HG03135 (cell line): ENCODE measurements at regions not wholly inside any gene's neighbourhood (a gene's known extent, or its start where the extent isn't known, plus 50 kb on each side); places are given as distances from the start of the nearest gene placed in this dataset.
"Not testable (repeated sequence)": the region's sequence is repeated elsewhere in the genome, so short reads cannot be mapped to it uniquely, and the experiment has no call there.

Experiments
- ATAC-seq: cut with Tn5 transposase; IDR thresholded peaks from one replicate; pipeline ENCODE4 v1.9.1; 2021; ENCODE audit warnings: mild to moderate bottlenecking, moderate library complexity; ENCODE audit not compliant: unreplicated experiment

- ATAC-seq, result no peak
Measured at GRCh38 chr11:116066777-116067176, 562.6 kb upstream of the CADM1 start.

DNA sequence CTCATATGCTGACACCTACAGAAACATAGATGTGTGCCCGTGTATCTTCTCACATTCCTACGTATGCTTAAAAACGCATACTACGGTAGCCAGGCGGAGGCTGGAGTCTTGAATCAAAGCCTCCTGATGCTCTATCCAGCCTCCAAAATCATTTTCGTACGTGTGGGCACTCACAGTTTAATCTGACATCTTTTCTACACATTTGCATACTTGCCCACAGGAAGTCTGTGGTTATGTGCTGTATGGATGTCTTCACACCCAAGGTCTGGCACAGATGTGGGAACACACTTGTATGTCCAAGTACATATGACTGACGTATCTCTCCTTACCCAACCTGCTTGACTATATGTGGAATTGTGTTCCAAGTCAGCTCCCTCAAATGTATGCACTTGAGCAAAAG, 561.8 kb upstream of the CADM1 start:
- no peak for ATAC-seq

- ATAC-seq, result no peak
Measured at GRCh38 chr11:116065191-116065895, 561.1 kb upstream of the CADM1 start.

DNA sequence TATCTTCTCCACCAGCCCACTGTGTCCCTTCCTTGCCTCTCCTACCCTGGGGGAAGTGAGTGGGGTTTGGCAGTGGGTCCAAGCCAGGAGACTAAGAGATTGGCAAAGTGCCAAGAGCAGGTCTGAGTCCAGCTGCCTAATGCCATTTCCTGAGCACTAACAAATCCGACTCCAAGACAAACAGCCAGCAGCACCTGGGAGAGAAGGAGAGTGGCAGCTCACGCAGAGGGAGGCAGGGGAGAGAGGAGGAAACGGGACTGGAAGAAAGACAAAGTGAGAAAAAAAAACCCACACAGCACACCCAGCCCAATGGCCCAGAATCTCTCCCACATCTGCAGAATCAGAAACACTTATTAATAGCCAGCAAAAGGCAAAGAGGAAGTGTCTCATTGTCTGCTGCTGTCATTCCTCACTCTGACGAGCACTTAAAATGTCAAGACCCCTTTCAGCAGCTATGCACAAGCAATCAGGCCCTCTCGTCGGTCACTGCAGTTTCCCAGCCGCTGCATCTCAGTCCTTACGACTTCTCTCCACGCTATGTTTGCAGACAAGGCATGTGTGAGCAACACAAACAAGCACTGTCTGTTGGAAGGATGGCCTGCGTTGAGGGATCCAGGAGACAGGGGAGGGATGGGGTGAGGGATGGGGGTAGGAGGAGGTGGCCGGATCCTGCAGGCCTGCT, 558.4 kb upstream of the CADM1 start:
- ATAC-seq, result no peak

GRCh38 chr11:116062129-116062489, 557.9 kb upstream of the CADM1 start:
- no peak for ATAC-seq

GRCh38 chr11:116061322-116061721, 557.1 kb upstream of the CADM1 start:
- ATAC-seq, result no peak

GRCh38 chr11:116059919-116060318, 555.7 kb upstream of the CADM1 start:
- no peak for ATAC-seq

- no peak for ATAC-seq
Measured at GRCh38 chr11:116057000-116057399, 552.8 kb upstream of the CADM1 start.

- no peak for ATAC-seq
Measured at GRCh38 chr11:116055064-116055463, 550.8 kb upstream of the CADM1 start.

DNA sequence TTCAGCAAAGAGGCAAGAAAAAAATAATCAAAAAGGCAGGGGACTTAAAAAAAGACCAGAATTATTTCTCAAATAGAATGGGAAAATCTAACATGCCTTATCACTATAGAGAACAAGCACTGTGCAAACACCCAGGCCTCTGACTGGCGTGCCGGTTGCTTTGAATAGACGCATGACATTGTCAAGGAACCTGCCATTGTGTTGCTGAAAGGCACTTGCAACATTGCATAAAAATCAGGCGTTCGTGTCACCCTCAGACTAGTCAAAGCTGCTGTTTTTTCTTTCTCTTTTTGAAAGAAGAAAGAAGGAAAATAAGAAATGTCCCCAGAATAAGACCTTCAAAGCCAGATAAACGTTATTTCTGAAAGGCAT, 549.3 kb upstream of the CADM1 start:
- no peak for ATAC-seq

GRCh38 chr11:116052603-116053547, 548.7 kb upstream of the CADM1 start:
- ATAC-seq, result no peak

- no peak for ATAC-seq
Measured at GRCh38 chr11:116051494-116051893, 547.3 kb upstream of the CADM1 start.

GRCh38 chr11:116049383-116049782, 545.2 kb upstream of the CADM1 start:
- no peak for ATAC-seq

DNA sequence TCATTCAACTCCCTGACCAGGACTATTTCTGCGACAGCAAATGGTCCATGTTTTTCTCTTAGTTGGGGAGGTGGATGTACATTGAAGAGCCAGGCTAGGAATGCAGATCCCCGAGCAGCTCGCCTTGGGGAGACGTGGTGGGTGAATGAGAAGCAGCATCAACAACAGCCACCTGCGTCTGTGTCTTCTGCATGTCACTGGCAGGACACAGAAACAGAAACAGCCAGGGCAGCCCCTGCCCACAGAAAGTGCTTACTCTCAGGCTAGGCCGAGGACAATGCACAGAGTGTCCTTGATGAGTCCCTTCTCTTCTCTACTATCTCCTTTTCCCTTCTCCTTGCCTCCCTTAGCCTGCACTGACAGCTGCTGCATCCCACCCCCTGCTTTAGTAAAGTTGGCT, 541.9 kb upstream of the CADM1 start:
- no peak for ATAC-seq

DNA sequence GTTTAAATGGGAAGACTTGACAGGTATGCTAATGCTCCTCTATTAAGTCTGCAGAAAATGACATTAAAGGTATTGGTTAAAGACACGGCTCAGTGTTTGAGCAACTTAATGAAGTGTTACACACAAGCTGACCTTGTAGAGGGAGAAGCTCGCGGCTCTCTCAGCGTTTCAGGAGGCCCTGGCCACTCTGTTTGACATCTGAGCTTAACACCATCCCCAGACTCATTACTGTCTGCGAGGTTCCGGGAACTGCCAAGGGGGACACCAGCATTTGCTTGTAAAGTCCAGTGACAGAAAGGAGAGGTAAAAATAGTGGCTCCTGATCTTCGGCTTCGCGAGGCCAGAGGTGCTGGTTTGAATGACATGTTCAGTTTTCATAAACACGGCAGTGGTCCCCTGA, 540.7 kb upstream of the CADM1 start:
- ATAC-seq, result no peak

DNA sequence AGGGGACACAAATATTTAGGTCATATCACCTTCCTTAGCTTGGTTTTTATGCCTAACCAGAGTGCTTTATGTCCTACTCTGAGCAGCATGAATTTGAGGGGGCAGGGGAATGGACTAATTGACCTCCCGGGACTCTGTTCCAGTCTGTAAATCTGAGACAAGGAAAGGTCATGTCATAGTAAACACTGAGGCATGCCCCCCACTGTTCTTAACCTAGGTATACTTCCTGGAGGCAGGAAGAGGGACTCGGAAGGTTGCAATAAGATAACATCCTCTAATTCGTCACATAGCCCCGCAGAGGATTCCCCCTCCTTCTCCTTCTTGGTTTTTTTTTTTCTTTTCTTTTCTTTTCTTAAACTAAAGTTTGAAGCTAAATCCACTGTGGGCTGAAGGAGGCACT, 540.3 kb upstream of the CADM1 start:
- ATAC-seq, result no peak

DNA sequence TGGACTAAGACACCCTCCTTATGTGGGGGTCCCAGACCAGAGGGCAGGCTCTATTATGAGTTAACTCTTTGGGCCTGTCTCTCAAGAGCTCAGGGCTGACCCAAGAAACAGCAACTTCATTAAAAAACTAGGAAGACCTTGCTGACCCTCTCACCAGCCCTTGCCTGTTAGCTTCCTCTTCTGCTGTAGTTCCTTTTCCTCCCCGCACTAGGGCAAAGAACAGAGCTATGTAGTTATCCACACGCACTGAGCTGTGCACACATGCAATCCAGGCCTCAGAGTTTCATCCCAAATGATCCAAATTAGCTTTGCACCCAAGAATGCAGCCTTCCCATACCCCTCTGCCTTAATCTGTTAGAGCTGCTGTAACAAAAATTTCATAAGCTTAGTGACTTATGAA, 539.6 kb upstream of the CADM1 start:
- no peak for ATAC-seq

DNA sequence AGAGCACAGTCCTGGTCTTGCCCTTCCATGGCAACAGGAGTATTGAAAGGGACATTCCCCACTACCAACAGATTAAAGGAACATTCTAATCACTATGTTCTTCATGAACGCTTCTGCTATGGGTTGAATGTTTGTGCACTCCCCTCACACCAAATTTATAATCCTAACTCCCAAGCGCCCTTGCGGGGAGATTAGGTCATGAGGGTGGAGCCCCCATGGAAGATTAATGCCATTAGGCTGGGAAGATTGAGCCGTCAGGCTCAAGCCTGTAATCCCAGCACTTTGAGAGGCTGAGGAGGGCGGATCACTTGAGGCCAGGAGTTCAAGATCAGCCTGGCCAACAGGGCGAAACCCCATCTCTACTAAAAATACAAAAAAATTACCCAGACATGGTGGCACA, 538.8 kb upstream of the CADM1 start:
- ATAC-seq, result not testable (repeated sequence)

DNA sequence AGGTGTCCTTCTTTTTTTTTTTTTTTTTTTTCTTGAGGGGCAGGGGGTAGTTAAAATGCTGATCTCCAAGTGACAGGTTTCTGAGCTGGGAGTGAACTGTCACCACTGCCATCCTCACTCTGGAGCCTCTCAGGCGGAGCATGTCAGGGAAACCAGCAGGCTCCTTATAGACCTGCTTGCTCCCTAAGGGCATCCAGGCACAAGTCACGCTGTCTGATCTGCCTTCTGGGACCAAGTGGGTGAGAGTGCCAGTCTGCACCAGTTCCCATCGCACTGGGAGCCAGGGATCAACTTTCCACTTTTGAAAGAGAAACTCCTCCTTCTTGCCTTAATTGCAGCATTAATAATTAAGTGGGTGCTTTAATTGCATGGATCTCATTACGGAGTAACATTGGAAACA, 537.9 kb upstream of the CADM1 start:
- ATAC-seq, result no peak

DNA sequence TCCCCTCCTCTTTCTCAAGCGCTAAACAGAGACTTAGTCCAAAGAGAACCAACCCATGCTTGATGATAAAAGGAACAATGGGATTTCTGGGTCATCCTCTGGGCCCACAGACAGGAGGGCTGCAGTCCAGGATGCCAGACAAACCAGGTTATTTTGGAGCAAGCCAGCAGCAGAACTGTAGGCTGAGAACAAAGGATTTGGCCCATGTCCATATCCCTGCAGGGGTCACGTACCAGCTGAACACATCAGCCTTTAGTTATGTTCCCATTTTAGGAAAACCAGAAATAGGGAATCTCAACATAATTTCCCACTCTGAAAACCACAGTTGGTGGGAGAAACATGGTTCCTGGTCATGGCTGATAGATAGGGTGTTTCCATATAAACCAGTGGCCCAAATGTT, 533.6 kb upstream of the CADM1 start:
- ATAC-seq, result no peak

GRCh38 chr11:116035977-116036376, 531.8 kb upstream of the CADM1 start:
- ATAC-seq, result no peak
